Prostate gland (tissue), 2 donors: ENCODE measurements at regions not wholly inside any gene's neighbourhood (a gene's known extent, or its start where the extent isn't known, plus 50 kb on each side); places are given as distances from the start of the nearest gene placed in this dataset.
A peak's percentile ranks its signal among the peaks of the same experiment; 100 is the strongest.

Experiments
- DNase-seq: peaks from one replicate; pipeline ENCODE4 v3.0.0-alpha.2; 2019; ENCODE audit warnings: low spot score
- H3K27ac ChIP-seq, 2 donors: fragments of 200-600 bp; sonication (generic); 2 replicates each; pipeline ENCODE4 v1.5.1; 2017 to 2019
- H3K27me3 ChIP-seq: fragments of 200-600 bp; sonication (generic); replicated peaks from 2 replicates; pipeline ENCODE4 v1.5.1; 2019; ENCODE audit not compliant: insufficient read depth
- H3K36me3 ChIP-seq, 2 donors: fragments of 200-600 bp; sonication (generic); 1 replicate in 1 of 2; 2 replicates in 1 of 2; pipeline versions ENCODE4 v1.5.1 to v1.8.1; 2017 to 2019
- H3K4me1 ChIP-seq: fragments of 200-600 bp; sonication (generic); replicated peaks from 2 replicates; pipeline ENCODE4 v1.5.1; 2019
- H3K4me3 ChIP-seq, 2 donors: fragments of 200-600 bp; sonication (generic); 2 replicates each; pipeline ENCODE4 v1.5.1; 2017 to 2019
- H3K9me3 ChIP-seq: fragments of 200-600 bp; sonication (generic); 2 replicates; pipeline ENCODE4 v1.5.1; 2017
- CTCF ChIP-seq, 4 experiments: fragments of 200-600 bp in 2 of 4; fragments of 450-650 bp in 2 of 4; sonication (generic) in 2 of 4; IDR thresholded peaks; 1 replicate in 3 of 4; 2 replicates in 1 of 4; pipeline ENCODE4 v1.5.1; 2016 to 2019; ENCODE audit warnings: antibody characterized with exemption in 4 of 4, mild to moderate bottlenecking in 2 of 4, moderate library complexity in 2 of 4
- POLR2A ChIP-seq: fragments of 450-650 bp; IDR thresholded peaks from one replicate; pipeline ENCODE4 v1.6.1; 2016; ENCODE audit warnings: antibody characterized with exemption, mild to moderate bottlenecking
- POLR2AphosphoS5 ChIP-seq: sonication (generic); formaldehyde crosslinking; IDR thresholded peaks from one replicate; pipeline ENCODE4 v1.6.1; 2017; ENCODE audit warnings: antibody characterized with exemption
- WGBS: methylation state at CpG from one replicate; pipeline ENCODE4 v1.1.5; 2018; 5-methylcytosine and 5-hydroxymethylcytosine counted together
- intact Hi-C: fragments of 100-400 bp; cut with DNase I; formaldehyde crosslinking; loops from one replicate; pipeline ENCODE4 v1.14.2; 2022

- 71% methylated on average over 8 of the region's 8 CpGs for WGBS
- peak overlapping the region; percentile 2 to 43 for H3K27ac ChIP-seq
- peaks cover 7% of the 10 kb centered on the region for H3K4me1 ChIP-seq
- no peak for DNase-seq
- no peaks in the 10 kb centered on the region for H3K36me3 ChIP-seq
- intact Hi-C loops: loop anchor here (2.0 to 5.0 kb wide), 2 partner anchors 47 to 123 kb away; no protein-coding TSS in a partner anchor
- H3K9me3 ChIP-seq: no peaks in the 10 kb centered on the region
- no peaks in the 10 kb centered on the region for H3K27me3 ChIP-seq
- TF ChIP-seq POLR2AphosphoS5: no peak
- no peak for TF ChIP-seq CTCF (IDR thresholded peaks at IDR 0.05)
- TF ChIP-seq POLR2A: no peak
- H3K4me3 ChIP-seq: no peak overlapping the region
Observed at GRCh38 chr17:31695456-31696090, 163.5 kb downstream of the COPRS start.

- intact Hi-C loops: no loop called here
- peak; percentile 59 for DNase-seq
- H3K27me3 ChIP-seq: no peaks in the 10 kb centered on the region
- H3K36me3 ChIP-seq: no peaks in the 10 kb centered on the region
- TF ChIP-seq POLR2A: no peak
- peak; percentile 85 for TF ChIP-seq POLR2AphosphoS5
- no peak for TF ChIP-seq CTCF (IDR thresholded peaks at IDR 0.05)
- no peak overlapping the region for H3K4me3 ChIP-seq
- H3K27ac ChIP-seq: peak overlapping the region; percentile 37 to 60
- no peaks in the 10 kb centered on the region for H3K9me3 ChIP-seq
- WGBS: 26% methylated on average over 5 of the region's 5 CpGs
- peaks cover 7% of the 10 kb centered on the region for H3K4me1 ChIP-seq
Observed at GRCh38 chr17:31693433-31694220, 165.4 kb downstream of the COPRS start.

- peak overlapping the region; percentile 37 to 60 for H3K27ac ChIP-seq
- intact Hi-C loops: no loop called here
- peaks cover 7% of the 10 kb centered on the region for H3K4me1 ChIP-seq
- DNase-seq: no peak
- 74% methylated on average over 7 of the region's 7 CpGs for WGBS
- TF ChIP-seq POLR2A (no peak), POLR2AphosphoS5 (no peak), CTCF (IDR thresholded peaks at IDR 0.05) (no peak)
- H3K27me3 ChIP-seq: no peaks in the 10 kb centered on the region
- no peaks in the 10 kb centered on the region for H3K36me3 ChIP-seq
- H3K4me3 ChIP-seq: no peak overlapping the region
- H3K9me3 ChIP-seq: no peaks in the 10 kb centered on the region
Observed at GRCh38 chr17:31692632-31693031, 166.4 kb downstream of the COPRS start.

GRCh38 chr17:31692027-31692426, 167.0 kb downstream of the COPRS start:
- no peak for DNase-seq
- Histone ChIP-seq H3K27me3 (no peaks in the 10 kb centered on the region), H3K27ac (peak overlapping the region; percentile 37 to 60), H3K4me1 (peaks cover 7% of the 10 kb centered on the region), H3K9me3 (no peaks in the 10 kb centered on the region), H3K4me3 (no peak overlapping the region), H3K36me3 (no peaks in the 10 kb centered on the region)
- WGBS: 50% methylated on average over 8 of the region's 8 CpGs
- intact Hi-C loops: no loop called here
- TF ChIP-seq POLR2AphosphoS5 (no peak), CTCF (IDR thresholded peaks at IDR 0.05) (no peak), POLR2A (no peak)
